RPMI7951 (cell line): ENCODE measurements at regions not wholly inside any gene's neighbourhood (a gene's known extent, or its start where the extent isn't known, plus 50 kb on each side); places are given as distances from the start of the nearest gene placed in this dataset.
A peak's percentile ranks its signal among the peaks of the same experiment; 100 is the strongest.

Source experiments
- DNase-seq: peaks from one replicate; pipeline ENCODE4 v3.0.0-alpha.2; 2012; ENCODE audit warnings: low read depth

GRCh38 chr7:106957766-106958165 lies 86.7 kb upstream of the PRKAR2B start:
- DNase-seq, result peak; percentile 33

GRCh38 chr7:106959753-106960152 lies 84.8 kb upstream of the PRKAR2B start:
- no peak for DNase-seq

- no peak for DNase-seq
Measured at GRCh38 chr7:106962751-106963150, 81.8 kb upstream of the PRKAR2B start.

- no peak for DNase-seq
Measured at GRCh38 chr7:106964466-106964865, 80.0 kb upstream of the PRKAR2B start.

- DNase-seq, result no peak
Measured at GRCh38 chr7:106965108-106965507, 79.4 kb upstream of the PRKAR2B start.

- DNase-seq, result no peak
Measured at GRCh38 chr7:106966121-106966520, 78.4 kb upstream of the PRKAR2B start.

GRCh38 chr7:106968160-106968559 lies 76.3 kb upstream of the PRKAR2B start:
- no peak for DNase-seq

- peak; percentile 5 for DNase-seq
Measured at GRCh38 chr7:106978425-106979420, 65.8 kb upstream of the PRKAR2B start.

- no peak for DNase-seq
Measured at GRCh38 chr7:106979551-106980357, 64.8 kb upstream of the PRKAR2B start.

GRCh38 chr7:106980358-106980685 lies 64.2 kb upstream of the PRKAR2B start:
- DNase-seq, result no peak

GRCh38 chr7:106982415-106982814 lies 62.1 kb upstream of the PRKAR2B start:
- no peak for DNase-seq

GRCh38 chr7:106984034-106984433 lies 60.5 kb upstream of the PRKAR2B start:
- no peak for DNase-seq

GRCh38 chr7:106986450-106986977 lies 58.0 kb upstream of the PRKAR2B start:
- peak; percentile 13 for DNase-seq

- DNase-seq, result no peak
Measured at GRCh38 chr7:106987777-106988176, 56.7 kb upstream of the PRKAR2B start.

GRCh38 chr7:106992511-106992910 lies 52.0 kb upstream of the PRKAR2B start:
- no peak for DNase-seq
